H1 (cell line): ENCODE measurements at regions not wholly inside any gene's neighbourhood (a gene's known extent, or its start where the extent isn't known, plus 50 kb on each side); places are given as distances from the start of the nearest gene placed in this dataset.

ENCODE experiments used
- CTCF ChIA-PET: fragments of 300-600 bp; sonication (Branson Sonifier 250); formaldehyde crosslinking; loops from one replicate; lab custom pipeline; 2021; ENCODE audit not compliant: partially characterized antibody; lab: Charles Lee
- POLR2A ChIA-PET: fragments of 300-600 bp; sonication (Branson Sonifier 250); formaldehyde crosslinking; loops from one replicate; lab custom pipeline; 2021; ENCODE audit warnings: inconsistent platforms; ENCODE audit not compliant: partially characterized antibody; lab: Charles Lee
- DNase-seq, 2 experiments: peaks; one replicate each; pipeline versions ENCODE4 v3.0.0 to v3.0.0-alpha.2; 2010 to 2022; ENCODE audit warnings: low spot score in 2 of 2, low read depth in 1 of 2, mixed read lengths in 1 of 2
- FAIRE-seq: peaks from 2 replicates; lab custom pipeline; 2011; peaks lifted over from hg19 to GRCh38; lab: Jason Lieb, UNC
- H2AFZ ChIP-seq: 2 replicates; pipeline ENCODE4 v1.8.1; 2012; ENCODE audit warnings: low read length, inconsistent platforms
- H2AK5ac ChIP-seq: 2 replicates; pipeline ENCODE4 v1.6.1; 2013; ENCODE audit warnings: low read depth, low read length
- H2BK120ac ChIP-seq: replicated peaks from 2 replicates; pipeline ENCODE3; 2013; ENCODE audit warnings: low read depth, low read length, inconsistent platforms
- H2BK12ac ChIP-seq: 2 replicates; pipeline ENCODE4 v1.6.1; 2013; ENCODE audit warnings: low read depth, low read length
- H2BK15ac ChIP-seq: 2 replicates; pipeline ENCODE4 v1.6.1; 2013; ENCODE audit warnings: low read length
- H2BK20ac ChIP-seq: 2 replicates; pipeline ENCODE4 v1.6.1; 2013; ENCODE audit warnings: low read length
- H2BK5ac ChIP-seq: 2 replicates; pipeline ENCODE4 v1.6.1; 2013; ENCODE audit warnings: low read depth, low read length
- H3K14ac ChIP-seq: 2 replicates; pipeline ENCODE4 v1.6.1; 2013; ENCODE audit warnings: inconsistent platforms; ENCODE audit not compliant: insufficient read length
- H3K18ac ChIP-seq: 2 replicates; pipeline ENCODE4 v1.6.1; 2013; ENCODE audit warnings: low read length; ENCODE audit errors: extremely low read depth
- H3K23ac ChIP-seq: 2 replicates; pipeline ENCODE4 v1.6.1; 2013; ENCODE audit warnings: inconsistent platforms; ENCODE audit not compliant: insufficient read length
- H3K23me2 ChIP-seq: 2 replicates; pipeline ENCODE4 v1.6.1; 2013; ENCODE audit warnings: low read depth, low read length
- H3K27ac ChIP-seq: 2 replicates; pipeline ENCODE4 v1.6.1; 2011; ENCODE audit warnings: low read depth, low read length, inconsistent platforms
- H3K27me3 ChIP-seq, 4 experiments: replicated peaks in 1 of 4; 1 replicate in 1 of 4; 2 replicates in 3 of 4; pipeline versions ENCODE4 v1.6.1 to v1.8.1; 2011 to 2013; ENCODE audit warnings: low read length in 3 of 4, mild to moderate bottlenecking in 3 of 4, inconsistent platforms in 2 of 4, mixed read lengths in 2 of 4, moderate library complexity in 1 of 4; ENCODE audit not compliant: control insufficient read depth in 3 of 4, insufficient read depth in 3 of 4; ENCODE audit errors: extremely low read depth in 1 of 4
- H3K36me3 ChIP-seq, 4 experiments: 2 replicates each; pipeline versions ENCODE4 v1.6.1 to v1.8.1; 2011 to 2013; ENCODE audit warnings: mild to moderate bottlenecking in 4 of 4, low read length in 3 of 4, moderate library complexity in 2 of 4, control low read depth in 1 of 4, inconsistent platforms in 1 of 4; ENCODE audit not compliant: insufficient read depth in 4 of 4, control insufficient read depth in 2 of 4
- H3K4ac ChIP-seq: replicated peaks from 2 replicates; pipeline ENCODE3; 2013; ENCODE audit warnings: low read length, low read depth, mixed read lengths, inconsistent platforms; ENCODE audit not compliant: insufficient read length
- H3K4me1 ChIP-seq, 4 experiments: replicated peaks in 1 of 4; 1 replicate in 1 of 4; 2 replicates in 3 of 4; pipeline versions ENCODE4 v1.6.1 to v1.8.1; 2011 to 2013; ENCODE audit warnings: low read length in 3 of 4, inconsistent platforms in 2 of 4, mixed read lengths in 1 of 4; ENCODE audit not compliant: insufficient read depth in 4 of 4, control insufficient read depth in 3 of 4
- H3K4me2 ChIP-seq, 2 experiments: 2 replicates each; pipeline versions ENCODE4 v1.6.1 to v1.8.1; 2011 to 2013; ENCODE audit warnings: low read depth in 2 of 2, low read length in 2 of 2, control low read depth in 1 of 2, inconsistent platforms in 1 of 2, mild to moderate bottlenecking in 1 of 2; ENCODE audit not compliant: insufficient read depth in 1 of 2
- H3K4me3 ChIP-seq, 4 experiments: fragments of 200-600, 300-600 bp in 1 of 4; sonication (generic), shearing (Covaris generic), sonication (Bioruptor Twin) in 1 of 4; 2 replicates each; pipeline versions ENCODE4 v1.5.1 to v1.8.1; 2011 to 2016; ENCODE audit warnings: low read length in 4 of 4, low read depth in 3 of 4, control low read depth in 2 of 4, inconsistent platforms in 2 of 4, mild to moderate bottlenecking in 2 of 4, mixed read lengths in 1 of 4, moderate library complexity in 1 of 4; ENCODE audit not compliant: insufficient read depth in 2 of 4; ENCODE audit errors: extremely low read depth in 1 of 4
- H3K56ac ChIP-seq: replicated peaks from 2 replicates; pipeline ENCODE3; 2013; ENCODE audit warnings: low read depth, mild to moderate bottlenecking, mixed read lengths, low read length, inconsistent platforms; ENCODE audit not compliant: insufficient read length
- H3K79me1 ChIP-seq: 2 replicates; pipeline ENCODE4 v1.6.1; 2013; ENCODE audit warnings: low read depth, low read length, control low read depth
- H3K79me2 ChIP-seq, 2 experiments: 2 replicates each; pipeline versions ENCODE4 v1.6.1 to v1.8.1; 2012 to 2013; ENCODE audit warnings: low read length in 2 of 2, mild to moderate bottlenecking in 2 of 2, inconsistent platforms in 1 of 2; ENCODE audit not compliant: insufficient read depth in 2 of 2, control insufficient read depth in 1 of 2
- H3K9ac ChIP-seq, 4 experiments: replicated peaks in 1 of 4; 1 replicate in 1 of 4; 2 replicates in 3 of 4; pipeline versions ENCODE4 v1.6.1 to v1.8.1; 2011 to 2013; ENCODE audit warnings: low read depth in 3 of 4, low read length in 3 of 4, control low read depth in 2 of 4, mild to moderate bottlenecking in 2 of 4, moderate library complexity in 2 of 4, inconsistent platforms in 1 of 4; ENCODE audit errors: extremely low read depth in 1 of 4
- H3K9me3 ChIP-seq, 2 experiments: 2 replicates each; pipeline versions ENCODE4 v1.6.1 to v1.8.1; 2012 to 2013; ENCODE audit warnings: mild to moderate bottlenecking in 2 of 2, moderate library complexity in 2 of 2, control low read depth in 1 of 2, inconsistent platforms in 1 of 2, low read depth in 1 of 2, low read length in 1 of 2, mixed read lengths in 1 of 2; ENCODE audit not compliant: insufficient read depth in 2 of 2
- H4K20me1 ChIP-seq, 2 experiments: replicated peaks in 1 of 2; 2 replicates each; pipeline versions ENCODE3 to v1.8.1; 2011 to 2013; ENCODE audit warnings: inconsistent platforms in 2 of 2, low read length in 2 of 2, mild to moderate bottlenecking in 1 of 2; ENCODE audit not compliant: insufficient read depth in 2 of 2, control insufficient read depth in 1 of 2
- H4K5ac ChIP-seq: 2 replicates; pipeline ENCODE4 v1.6.1; 2013; ENCODE audit warnings: low read length, low read depth, mixed read lengths, inconsistent platforms; ENCODE audit not compliant: insufficient read length
- H4K8ac ChIP-seq: 2 replicates; pipeline ENCODE4 v1.8.0; 2013; ENCODE audit warnings: mild to moderate bottlenecking, moderate library complexity, low read length, inconsistent platforms; ENCODE audit not compliant: insufficient read depth; ENCODE audit errors: extremely low read depth
- H4K91ac ChIP-seq: replicated peaks from 2 replicates; pipeline ENCODE3; 2013; ENCODE audit warnings: low read length, mixed read lengths, inconsistent platforms; ENCODE audit not compliant: insufficient read length
- BACH1 ChIP-seq: IDR thresholded peaks from 2 replicates; pipeline ENCODE4 v1.6.1; 2012; ENCODE audit warnings: low read length, improper control_type of control experiment
- CBX8 ChIP-seq: fragments of 300-800, 300-1000 bp; sonication (generic); IDR thresholded peaks from 2 replicates; pipeline ENCODE4 v1.7.1; 2016; ENCODE audit warnings: low read depth, low read length, borderline replicate concordance
- CHD1 ChIP-seq: IDR thresholded peaks from 2 replicates; pipeline ENCODE4 v1.6.1; 2012; ENCODE audit warnings: low read depth, low read length, improper control_type of control experiment
- CREB1 ChIP-seq: IDR thresholded peaks from 2 replicates; pipeline ENCODE4 v1.6.1; 2012; ENCODE audit warnings: inconsistent platforms
- EZH2 ChIP-seq: fragments of 200-600 bp; sonication (generic); IDR thresholded peaks from 2 replicates; pipeline ENCODE4 v1.7.1; 2012; ENCODE audit warnings: low read depth, mild to moderate bottlenecking, moderate library complexity, low read length, inconsistent platforms; ENCODE audit not compliant: severe bottlenecking
- MAFK ChIP-seq: IDR thresholded peaks from 2 replicates; pipeline ENCODE4 v1.6.1; 2012; ENCODE audit warnings: low read depth, mild to moderate bottlenecking, improper control_type of control experiment, low read length
- POLR2AphosphoS5 ChIP-seq: IDR thresholded peaks from 2 replicates; pipeline ENCODE4 v1.6.1; 2011; ENCODE audit warnings: low read depth, low read length
- POU5F1 ChIP-seq: IDR thresholded peaks from 2 replicates; pipeline ENCODE4 v1.6.1; 2011; ENCODE audit warnings: low read depth, mild to moderate bottlenecking, low read length, moderate library complexity
- RNF2 ChIP-seq: fragments of 200-900, 300-1000 bp; sonication (generic); IDR thresholded peaks from 2 replicates; pipeline ENCODE4 v1.7.1; 2016; ENCODE audit warnings: borderline replicate concordance, low read depth, mild to moderate bottlenecking, antibody characterized with exemption, low read length; ENCODE audit not compliant: poor library complexity, severe bottlenecking; ENCODE audit errors: missing control alignments
- SP1 ChIP-seq: IDR thresholded peaks from 2 replicates; pipeline ENCODE4 v1.6.1; 2011; ENCODE audit warnings: low read depth, low read length
- SP4 ChIP-seq: IDR thresholded peaks from 2 replicates; pipeline ENCODE4 v1.6.1; 2012; ENCODE audit warnings: low read length, inconsistent platforms
- SUZ12 ChIP-seq: fragments of 200-600 bp; sonication (generic); IDR thresholded peaks from 2 replicates; pipeline ENCODE4 v1.6.1; 2012; ENCODE audit warnings: mild to moderate bottlenecking, inconsistent platforms, low read length, moderate library complexity, mixed read lengths
- WGBS, 2 experiments: shearing (Covaris generic) in 1 of 2; methylation state at CpG; one replicate each; pipeline versions ENCODE4 v1.1.6 to v1.1.7; 2013 to 2015; ENCODE audit warnings: low lambda C conversion rate in 2 of 2, mixed read lengths in 2 of 2, inconsistent platforms in 1 of 2, low coverage in 1 of 2, missing lambda C conversion rate in 1 of 2; ENCODE audit not compliant: insufficient replicate concordance in 2 of 2, insufficient coverage in 1 of 2, insufficient read length in 1 of 2; ENCODE audit errors: extremely low coverage in 1 of 2, missing lambda C conversion rate in 1 of 2; 5-methylcytosine and 5-hydroxymethylcytosine counted together
- TF ChIP-seq, protein P1 (sequence below): IDR thresholded peaks from 2 replicates; pipeline ENCODE4 v1.6.1; 2011; ENCODE audit warnings: low read depth, mild to moderate bottlenecking, low read length; ENCODE audit not compliant: insufficient read depth
- TF ChIP-seq, protein P2 (sequence below): IDR thresholded peaks from 2 replicates; pipeline ENCODE4 v1.6.1; 2012; ENCODE audit warnings: low read length, inconsistent platforms

DNA sequence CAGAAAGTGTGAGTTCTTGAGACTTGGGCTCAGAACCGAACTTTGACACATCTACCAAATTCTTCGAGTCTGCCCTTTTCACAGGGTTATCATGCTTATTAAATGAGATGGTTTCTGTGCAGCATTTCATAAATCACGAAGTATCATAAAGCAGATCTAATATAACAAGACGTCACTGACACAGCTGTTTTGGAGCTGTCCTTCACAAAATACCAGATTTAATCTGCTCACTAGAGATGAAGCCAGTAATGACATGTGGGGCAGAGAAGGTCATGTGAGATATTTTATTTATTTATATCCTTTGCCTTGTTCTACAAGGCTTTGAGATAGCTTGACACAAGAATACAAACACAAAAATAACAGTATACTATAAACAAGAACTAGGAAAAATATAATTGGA lies 127.0 kb downstream of the RPAP3 start:
- ChIA-PET POLR2A (no interaction called here), CTCF (no interaction called here)
- H3K4me3 ChIP-seq = no peak overlapping the region
- H3K27ac ChIP-seq = no peak overlapping the region
- H3K79me1 ChIP-seq = no peaks in the 10 kb centered on the region
- no peaks in the 10 kb centered on the region for H3K23me2 ChIP-seq
- 91% methylated on average over 4 of the region's 4 CpGs; no CpG with 5 or more reads in 1 of the 2 experiments for WGBS, 2 experiments
- H3K27me3 ChIP-seq = no peaks in the 10 kb centered on the region
- FAIRE-seq = no peak
- H3K36me3 ChIP-seq = no peaks in the 10 kb centered on the region
- H3K9me3 ChIP-seq = no peaks in the 10 kb centered on the region
- H2BK5ac ChIP-seq = no peak overlapping the region
- DNase-seq = no peak
- H3K18ac ChIP-seq = no peak overlapping the region
- H2BK15ac ChIP-seq = no peak overlapping the region
- no peak overlapping the region for H2AK5ac ChIP-seq
- no peaks in the 10 kb centered on the region for H3K79me2 ChIP-seq
- H4K5ac ChIP-seq = no peak overlapping the region
- H2BK20ac ChIP-seq = no peak overlapping the region
- H4K8ac ChIP-seq = no peak overlapping the region
- no peak overlapping the region for H3K4me2 ChIP-seq
- no peak overlapping the region for H3K14ac ChIP-seq
- no peak overlapping the region for H3K4ac ChIP-seq
- no peak overlapping the region for H3K9ac ChIP-seq
- no peaks in the 10 kb centered on the region for H3K4me1 ChIP-seq
- no peak overlapping the region for H3K56ac ChIP-seq
- no peaks in the 10 kb centered on the region for H4K20me1 ChIP-seq
- no peak overlapping the region for H2AFZ ChIP-seq
- H3K23ac ChIP-seq = no peak overlapping the region
- H2BK12ac ChIP-seq = no peak overlapping the region
- H2BK120ac ChIP-seq = no peak overlapping the region
- H4K91ac ChIP-seq = no peak overlapping the region
- no peak for TF ChIP-seq POU5F1
- no peak for TF ChIP-seq CHD1
- no peak for TF ChIP-seq BACH1
- no peak for TF ChIP-seq SUZ12
- no peak for TF ChIP-seq SP4
- TF ChIP-seq CREB1 = no peak
- no peak for TF ChIP-seq CBX8
- no peak for TF ChIP-seq SP1
- no peak for TF ChIP-seq RNF2
- TF ChIP-seq, protein P1, sequence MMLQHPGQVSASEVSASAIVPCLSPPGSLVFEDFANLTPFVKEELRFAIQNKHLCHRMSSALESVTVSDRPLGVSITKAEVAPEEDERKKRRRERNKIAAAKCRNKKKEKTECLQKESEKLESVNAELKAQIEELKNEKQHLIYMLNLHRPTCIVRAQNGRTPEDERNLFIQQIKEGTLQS = no peak
- TF ChIP-seq EZH2 = no peak
- TF ChIP-seq, protein P2, sequence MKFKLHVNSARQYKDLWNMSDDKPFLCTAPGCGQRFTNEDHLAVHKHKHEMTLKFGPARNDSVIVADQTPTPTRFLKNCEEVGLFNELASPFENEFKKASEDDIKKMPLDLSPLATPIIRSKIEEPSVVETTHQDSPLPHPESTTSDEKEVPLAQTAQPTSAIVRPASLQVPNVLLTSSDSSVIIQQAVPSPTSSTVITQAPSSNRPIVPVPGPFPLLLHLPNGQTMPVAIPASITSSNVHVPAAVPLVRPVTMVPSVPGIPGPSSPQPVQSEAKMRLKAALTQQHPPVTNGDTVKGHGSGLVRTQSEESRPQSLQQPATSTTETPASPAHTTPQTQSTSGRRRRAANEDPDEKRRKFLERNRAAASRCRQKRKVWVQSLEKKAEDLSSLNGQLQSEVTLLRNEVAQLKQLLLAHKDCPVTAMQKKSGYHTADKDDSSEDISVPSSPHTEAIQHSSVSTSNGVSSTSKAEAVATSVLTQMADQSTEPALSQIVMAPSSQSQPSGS = no peak
- TF ChIP-seq MAFK = no peak
- TF ChIP-seq POLR2AphosphoS5 = no peak
